H9 (cell line): ENCODE measurements at regions not wholly inside any gene's neighbourhood (a gene's known extent, or its start where the extent isn't known, plus 50 kb on each side); places are given as distances from the start of the nearest gene placed in this dataset.

Experiments used
- DNase-seq: peaks from one replicate; pipeline ENCODE4 v3.0.0-alpha.2; 2017
- H2AFZ ChIP-seq: one replicate; pipeline ENCODE4 v1.6.1; 2013; ENCODE audit warnings: mild to moderate bottlenecking, low read length, control low read depth, moderate library complexity
- H2AK5ac ChIP-seq: 2 replicates; pipeline ENCODE4 v1.6.1; 2013; ENCODE audit warnings: low read length, control low read depth, mixed read lengths; ENCODE audit not compliant: insufficient read length
- H2BK120ac ChIP-seq: one replicate; pipeline ENCODE4 v1.6.1; 2013; ENCODE audit warnings: low read depth, mild to moderate bottlenecking, low read length, control low read depth, inconsistent platforms; ENCODE audit not compliant: poor library complexity, severe bottlenecking
- H2BK12ac ChIP-seq: 2 replicates; pipeline ENCODE4 v1.6.1; 2013; ENCODE audit warnings: low read length, control low read depth, mixed read lengths, low read depth; ENCODE audit not compliant: insufficient read length
- H2BK15ac ChIP-seq: 2 replicates; pipeline ENCODE4 v1.6.1; 2013; ENCODE audit warnings: low read depth, low read length, control low read depth
- H2BK20ac ChIP-seq: one replicate; pipeline ENCODE4 v1.6.1; 2013; ENCODE audit warnings: low read depth, mild to moderate bottlenecking, low read length, control low read depth, inconsistent platforms; ENCODE audit not compliant: poor library complexity, severe bottlenecking
- H2BK5ac ChIP-seq: 2 replicates; pipeline ENCODE4 v1.6.1; 2013; ENCODE audit warnings: low read length, control low read depth, mixed read lengths; ENCODE audit not compliant: insufficient read length
- H3K14ac ChIP-seq: 2 replicates; pipeline ENCODE4 v1.6.1; 2013; ENCODE audit warnings: low read length, control low read depth; ENCODE audit not compliant: insufficient read depth
- H3K18ac ChIP-seq: 2 replicates; pipeline ENCODE4 v1.6.1; 2013; ENCODE audit warnings: low read depth, mild to moderate bottlenecking, mixed read lengths, low read length, control low read depth; ENCODE audit not compliant: insufficient read length
- H3K23ac ChIP-seq: 2 replicates; pipeline ENCODE4 v1.6.1; 2013; ENCODE audit warnings: low read length, control low read depth, mixed read lengths, low read depth; ENCODE audit not compliant: insufficient read length
- H3K23me2 ChIP-seq: 2 replicates; pipeline ENCODE4 v1.6.1; 2013; ENCODE audit warnings: low read depth, mild to moderate bottlenecking, mixed read lengths, low read length, control low read depth; ENCODE audit not compliant: insufficient read length, poor library complexity, severe bottlenecking
- H3K27ac ChIP-seq: 2 replicates; pipeline ENCODE4 v1.5.1; 2013; ENCODE audit warnings: low read length, control low read depth, mixed read lengths, low read depth; ENCODE audit not compliant: insufficient read length
- H3K27me3 ChIP-seq: 2 replicates; pipeline ENCODE4 v1.6.1; 2013; ENCODE audit warnings: low read length, control low read depth, inconsistent platforms; ENCODE audit not compliant: insufficient read depth
- H3K4ac ChIP-seq: 2 replicates; pipeline ENCODE4 v1.6.1; 2013; ENCODE audit warnings: low read depth, mild to moderate bottlenecking, control low read depth, inconsistent platforms, low read length, moderate library complexity
- H3K4me1 ChIP-seq: 2 replicates; pipeline ENCODE4 v1.6.1; 2013; ENCODE audit warnings: low read length, control low read depth, inconsistent platforms; ENCODE audit not compliant: insufficient read depth
- H3K4me2 ChIP-seq: 2 replicates; pipeline ENCODE4 v1.6.1; 2013; ENCODE audit warnings: low read length, control low read depth, mixed read lengths; ENCODE audit not compliant: insufficient read length, insufficient read depth
- H3K56ac ChIP-seq: 2 replicates; pipeline ENCODE4 v1.6.1; 2013; ENCODE audit warnings: low read depth, mild to moderate bottlenecking, mixed read lengths, low read length, control low read depth; ENCODE audit not compliant: insufficient read length
- H3K79me1 ChIP-seq: 2 replicates; pipeline ENCODE4 v1.6.1; 2013; ENCODE audit warnings: low read depth, mild to moderate bottlenecking, moderate library complexity, low read length, control low read depth, inconsistent platforms; ENCODE audit not compliant: insufficient read depth, poor library complexity, severe bottlenecking
- H3K79me2 ChIP-seq: 2 replicates; pipeline ENCODE4 v1.6.1; 2013; ENCODE audit warnings: low read length, control low read depth, inconsistent platforms; ENCODE audit not compliant: insufficient read depth
- H3K9ac ChIP-seq: 2 replicates; pipeline ENCODE4 v1.6.1; 2013; ENCODE audit warnings: low read length, control low read depth, mixed read lengths; ENCODE audit not compliant: insufficient read length; ENCODE audit errors: extremely low read depth
- H3K9me3 ChIP-seq: one replicate; pipeline ENCODE4 v1.6.1; 2013; ENCODE audit warnings: low read depth, low read length, inconsistent platforms; ENCODE audit not compliant: control insufficient read depth
- H3T11ph ChIP-seq: one replicate; pipeline ENCODE4 v1.6.1; 2013; ENCODE audit warnings: mild to moderate bottlenecking, low read length, control low read depth, inconsistent platforms
- H4K20me1 ChIP-seq: one replicate; pipeline ENCODE4 v1.6.1; 2013; ENCODE audit not compliant: control insufficient read depth, insufficient read length, insufficient read depth
- H4K5ac ChIP-seq: 2 replicates; pipeline ENCODE4 v1.6.1; 2013; ENCODE audit warnings: low read depth, mild to moderate bottlenecking, mixed read lengths, low read length, control low read depth; ENCODE audit not compliant: insufficient read length
- H4K8ac ChIP-seq: replicated peaks from 2 replicates; pipeline ENCODE4 v1.6.1; 2013; ENCODE audit warnings: low read length, control low read depth, mixed read lengths, low read depth; ENCODE audit not compliant: insufficient read length
- H4K91ac ChIP-seq: 2 replicates; pipeline ENCODE4 v1.6.1; 2013; ENCODE audit warnings: low read depth, mild to moderate bottlenecking, moderate library complexity, mixed read lengths, low read length, control low read depth; ENCODE audit not compliant: insufficient read length
- H3K27ac Mint-ChIP-seq, 3 experiments: 2 replicates in 2 of 3; 3 replicates in 1 of 3; pipeline ENCODE4 v1.8.0; 2020 to 2021; ENCODE audit warnings: mixed read lengths in 3 of 3, mild to moderate bottlenecking in 1 of 3, moderate library complexity in 1 of 3
- H3K27me3 Mint-ChIP-seq: 2 replicates; pipeline ENCODE4 v1.8.0; 2021; ENCODE audit warnings: low read depth, mild to moderate bottlenecking, moderate library complexity, mixed read lengths
- H3K36me3 Mint-ChIP-seq, 3 experiments: 2 replicates in 2 of 3; 3 replicates in 1 of 3; pipeline ENCODE4 v1.8.0; 2020 to 2021; ENCODE audit warnings: low read depth in 3 of 3, mixed read lengths in 3 of 3; ENCODE audit not compliant: insufficient read depth in 1 of 3
- H3K4me1 Mint-ChIP-seq, 2 experiments: 2 replicates each; pipeline ENCODE4 v1.8.0; 2020; ENCODE audit warnings: mixed read lengths in 2 of 2
- H3K4me3 Mint-ChIP-seq, 2 experiments: 2 replicates in 1 of 2; 3 replicates in 1 of 2; pipeline ENCODE4 v1.8.0; 2020 to 2021; ENCODE audit warnings: mild to moderate bottlenecking in 2 of 2, mixed read lengths in 2 of 2, moderate library complexity in 1 of 2
- H3K9me3 Mint-ChIP-seq, 2 experiments: 2 replicates in 1 of 2; 3 replicates in 1 of 2; pipeline ENCODE4 v1.8.0; 2020; ENCODE audit warnings: mild to moderate bottlenecking in 2 of 2, mixed read lengths in 2 of 2, moderate library complexity in 1 of 2
- CTCF ChIP-seq: fragments of 200-600 bp; sonication (generic); conservative IDR thresholded peaks from 3 replicates; pipeline ENCODE4 v1.8.0; 2021; ENCODE audit warnings: antibody characterized with exemption, mild to moderate bottlenecking
- WGBS: extraction: QIAGEN DNeasy Blood & Tissue Kit; methylation state at CpG from one replicate; pipeline ENCODE4 v1.1.7; 2013; ENCODE audit warnings: missing lambda C conversion rate, low lambda C conversion rate, mixed read lengths; ENCODE audit not compliant: insufficient read length; ENCODE audit errors: extremely low coverage; 5-methylcytosine and 5-hydroxymethylcytosine counted together

- WGBS: no CpG with 5 or more reads among the region's 4 CpGs
- Histone ChIP-seq H3K9me3 (no peaks in the 10 kb centered on the region), H2AK5ac (no peak overlapping the region), H3K14ac (no peak overlapping the region), H3T11ph (no peak overlapping the region), H3K23me2 (no peaks in the 10 kb centered on the region), H3K56ac (no peak overlapping the region), H3K27me3 (no peaks in the 10 kb centered on the region; the same call in 1 of the 2 replicates), H2BK120ac (no peak overlapping the region), H2AFZ (no peak overlapping the region), H2BK20ac (no peak overlapping the region), H4K8ac (no peak overlapping the region), H2BK15ac (no peak overlapping the region), H2BK5ac (no peak overlapping the region), H3K4me1 (no peaks in the 10 kb centered on the region), H3K4me2 (no peak overlapping the region), H4K20me1 (no peaks in the 10 kb centered on the region), H4K91ac (no peak overlapping the region), H2BK12ac (no peak overlapping the region), H3K79me1 (no peaks in the 10 kb centered on the region), H3K27ac (no peak overlapping the region), H3K23ac (no peak overlapping the region), H4K5ac (no peak overlapping the region), H3K4ac (no peak overlapping the region), H3K9ac (no peak overlapping the region), H3K79me2 (no peaks in the 10 kb centered on the region), H3K18ac (no peak overlapping the region)
- no peak for DNase-seq
- TF ChIP-seq CTCF: no peak
- H3K27ac Mint-ChIP-seq: no peak overlapping the region
- no peaks in the 10 kb centered on the region; the same call in 1 of the 2 replicates for H3K27me3 Mint-ChIP-seq
- H3K4me1 Mint-ChIP-seq: peaks cover 0 to 3% of the 10 kb centered on the region in 2 experiments; a peak in 1 of 4 replicates
- no peaks in the 10 kb centered on the region for H3K36me3 Mint-ChIP-seq
- no peak overlapping the region for H3K4me3 Mint-ChIP-seq
- H3K9me3 Mint-ChIP-seq: no peaks in the 10 kb centered on the region; a peak in 1 of 5 replicates
These were observed 61.9 kb upstream of the RASGRP1 start for GRCh38 chr15:38626443-38627050.
